ENCODE measurements at regions not wholly inside any gene's neighbourhood (a gene's known extent, or its start where the extent isn't known, plus 50 kb on each side); places are given as distances from the start of the nearest gene placed in this dataset.

GRCh38 chr5:18079831-18080230 is 445.6 kb downstream of the TAF11L14 start:
- no peaks in the 10 kb centered on the region for H3K36me3 ChIP-seq (ENCODE audit: control insufficient read depth in 4 of 4, insufficient read depth in 4 of 4, low read length in 4 of 4)
- H3K27me3 ChIP-seq (ENCODE audit: control insufficient read depth in 3 of 3, insufficient read depth in 3 of 3, low read length in 2 of 3): no peaks in the 10 kb centered on the region
- no peak for TF ChIP-seq CTCF (IDR thresholded peaks at IDR 0.05; ENCODE audit: control extremely low read depth, extremely low read depth)
- ATAC-seq (ENCODE audit: insufficient read depth, low FRiP score) (no peak), DNase-seq (no peak)
- H3K4me3 ChIP-seq: no peak overlapping the region
- no peak overlapping the region for H3K9ac ChIP-seq (ENCODE audit: insufficient read depth in 1 of 2, low read length in 2 of 2)
- 91 to 94% methylated on average over 3 of the region's 3 CpGs for WGBS, 2 donors
- no peak overlapping the region for H3K27ac ChIP-seq (ENCODE audit: low read depth in 1 of 2, low read length in 1 of 2)
- H3K4me1 ChIP-seq (ENCODE audit: control insufficient read depth in 5 of 5, insufficient read depth in 5 of 5, low read length in 5 of 5): no peaks in the 10 kb centered on the region
- peaks cover 0 to 2% (median 0%) of the 10 kb centered on the region in 4 donors for H3K9me3 ChIP-seq (ENCODE audit: control insufficient read depth in 4 of 4, insufficient read depth in 3 of 4, low read length in 3 of 4)

- H3K27me3 ChIP-seq (ENCODE audit: control insufficient read depth in 3 of 3, insufficient read depth in 3 of 3, low read length in 2 of 3): no peaks in the 10 kb centered on the region
- H3K9me3 ChIP-seq (ENCODE audit: control insufficient read depth in 4 of 4, insufficient read depth in 3 of 4, low read length in 3 of 4): no peaks in the 10 kb centered on the region
- ATAC-seq (ENCODE audit: insufficient read depth, low FRiP score): no peak
- H3K36me3 ChIP-seq (ENCODE audit: control insufficient read depth in 4 of 4, insufficient read depth in 4 of 4, low read length in 4 of 4): no peaks in the 10 kb centered on the region
- WGBS, 2 donors: 77 to 81% methylated on average over 9 of the region's 9 CpGs
- no peak for TF ChIP-seq CTCF (IDR thresholded peaks at IDR 0.05; ENCODE audit: control extremely low read depth, extremely low read depth)
- H3K4me3 ChIP-seq: no peak overlapping the region
- no peak overlapping the region for H3K9ac ChIP-seq (ENCODE audit: insufficient read depth in 1 of 2, low read length in 2 of 2)
- no peak for DNase-seq
- H3K27ac ChIP-seq (ENCODE audit: low read depth in 1 of 2, low read length in 1 of 2): no peak overlapping the region
- no peaks in the 10 kb centered on the region for H3K4me1 ChIP-seq (ENCODE audit: control insufficient read depth in 5 of 5, insufficient read depth in 5 of 5, low read length in 5 of 5)
These were observed 453.8 kb downstream of the TAF11L14 start for GRCh38 chr5:18088020-18088579.

- Histone ChIP-seq H3K36me3 (ENCODE audit: control insufficient read depth in 4 of 4, insufficient read depth in 4 of 4, low read length in 4 of 4) (no peaks in the 10 kb centered on the region), H3K27ac (ENCODE audit: low read depth in 1 of 2, low read length in 1 of 2) (no peak overlapping the region), H3K4me1 (ENCODE audit: control insufficient read depth in 5 of 5, insufficient read depth in 5 of 5, low read length in 5 of 5) (peaks cover 0 to 7% (median 0%) of the 10 kb centered on the region in 5 donors), H3K9me3 (ENCODE audit: control insufficient read depth in 4 of 4, insufficient read depth in 3 of 4, low read length in 3 of 4) (no peaks in the 10 kb centered on the region), H3K27me3 (ENCODE audit: control insufficient read depth in 3 of 3, insufficient read depth in 3 of 3, low read length in 2 of 3) (no peaks in the 10 kb centered on the region), H3K9ac (ENCODE audit: insufficient read depth in 1 of 2, low read length in 2 of 2) (no peak overlapping the region), H3K4me3 (no peak overlapping the region)
- no peak for ATAC-seq (ENCODE audit: insufficient read depth, low FRiP score)
- TF ChIP-seq CTCF (IDR thresholded peaks at IDR 0.05; ENCODE audit: control extremely low read depth, extremely low read depth): no peak
- DNase-seq: no peak
- WGBS, 2 donors: 85 to 89% methylated on average over 2 of the region's 2 CpGs
These were observed 455.9 kb downstream of the TAF11L14 start for GRCh38 chr5:18090177-18090576.

GRCh38 chr5:18091142-18091541 is 456.9 kb downstream of the TAF11L14 start:
- ATAC-seq (ENCODE audit: insufficient read depth, low FRiP score): no peak
- Histone ChIP-seq H3K9ac (ENCODE audit: insufficient read depth in 1 of 2, low read length in 2 of 2) (no peak overlapping the region), H3K4me3 (no peak overlapping the region), H3K4me1 (ENCODE audit: control insufficient read depth in 5 of 5, insufficient read depth in 5 of 5, low read length in 5 of 5) (peaks cover 0 to 7% (median 0%) of the 10 kb centered on the region in 5 donors), H3K36me3 (ENCODE audit: control insufficient read depth in 4 of 4, insufficient read depth in 4 of 4, low read length in 4 of 4) (no peaks in the 10 kb centered on the region), H3K27ac (ENCODE audit: low read depth in 1 of 2, low read length in 1 of 2) (no peak overlapping the region), H3K27me3 (ENCODE audit: control insufficient read depth in 3 of 3, insufficient read depth in 3 of 3, low read length in 2 of 3) (no peaks in the 10 kb centered on the region), H3K9me3 (ENCODE audit: control insufficient read depth in 4 of 4, insufficient read depth in 3 of 4, low read length in 3 of 4) (no peaks in the 10 kb centered on the region)
- no peak for TF ChIP-seq CTCF (IDR thresholded peaks at IDR 0.05; ENCODE audit: control extremely low read depth, extremely low read depth)
- 8 to 11% methylated on average over 2 of the region's 2 CpGs for WGBS, 2 donors
- DNase-seq: no peak
